Mammary epithelial cell (primary cell): ENCODE measurements at regions not wholly inside any gene's neighbourhood (a gene's known extent, or its start where the extent isn't known, plus 50 kb on each side); places are given as distances from the start of the nearest gene placed in this dataset.

Source experiments
- CTCF ChIP-seq, 2 donors: IDR thresholded peaks in 1 of 2; conservative IDR thresholded peaks in 1 of 2; 2 replicates each; pipeline ENCODE4 v1.5.1; 2011 to 2012; ENCODE audit warnings: inconsistent platforms in 2 of 2, low read length in 2 of 2, mild to moderate bottlenecking in 2 of 2, control low read depth in 1 of 2, low read depth in 1 of 2; ENCODE audit not compliant: insufficient read depth in 1 of 2; ENCODE audit errors: extremely low read depth in 1 of 2
- EZH2 ChIP-seq: IDR thresholded peaks from 2 replicates; pipeline ENCODE4 v1.6.1; 2012; ENCODE audit warnings: low read length, inconsistent platforms, borderline replicate concordance

GRCh38 chr5:89534331-89534730, 651.3 kb upstream of the MEF2C start:
- TF ChIP-seq CTCF (conservative IDR thresholded peaks at IDR 0.05 in 1 of 2, IDR thresholded peaks at IDR 0.05 in 1 of 2; ENCODE audit: extremely low read depth in 1 of 2, insufficient read depth in 1 of 2, low read depth in 1 of 2, low read length in 2 of 2) (no peak), EZH2 (no peak)
